Stimulated activated CD4-positive, alpha-beta T cell treated with anti-CD3 and anti-CD28 coated beads, Interleukin-15, amount 100 ng/mL, for 1 hour (primary cell): ENCODE measurements at regions not wholly inside any gene's neighbourhood (a gene's known extent, or its start where the extent isn't known, plus 50 kb on each side); places are given as distances from the start of the nearest gene placed in this dataset.

Source experiments
- DNase-seq, 2 donors: peaks; one replicate each; pipeline ENCODE4 v3.0.0-alpha.2; 2020; ENCODE audit warnings: low read depth in 1 of 2, low spot score in 1 of 2

GRCh38 chr3:28645149-28645548 is 296.5 kb upstream of the AZI2 start:
- no peak for DNase-seq

- no peak for DNase-seq
Measured at GRCh38 chr3:28646435-28646834, 297.8 kb upstream of the AZI2 start.

DNA sequence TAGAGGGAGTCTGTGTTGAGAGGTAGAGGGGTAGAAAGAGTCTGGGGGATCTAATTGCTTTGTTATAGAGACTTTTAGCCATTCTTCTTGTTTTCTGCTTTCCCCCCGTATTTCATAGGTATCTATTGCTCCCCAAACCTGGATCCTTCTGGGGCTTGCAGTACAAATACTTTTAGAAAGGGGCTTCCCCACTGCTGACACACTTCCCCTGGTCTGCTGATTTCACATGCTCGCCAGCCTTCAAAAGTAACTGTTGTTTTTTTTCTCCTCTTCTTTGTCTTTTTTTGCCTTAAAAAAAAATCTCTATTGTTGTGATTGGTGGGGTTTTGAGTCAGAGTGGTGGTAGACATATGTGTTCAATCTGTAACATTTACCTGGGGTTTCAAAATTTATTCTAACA is 300.6 kb upstream of the AZI2 start:
- no peak for DNase-seq

DNA sequence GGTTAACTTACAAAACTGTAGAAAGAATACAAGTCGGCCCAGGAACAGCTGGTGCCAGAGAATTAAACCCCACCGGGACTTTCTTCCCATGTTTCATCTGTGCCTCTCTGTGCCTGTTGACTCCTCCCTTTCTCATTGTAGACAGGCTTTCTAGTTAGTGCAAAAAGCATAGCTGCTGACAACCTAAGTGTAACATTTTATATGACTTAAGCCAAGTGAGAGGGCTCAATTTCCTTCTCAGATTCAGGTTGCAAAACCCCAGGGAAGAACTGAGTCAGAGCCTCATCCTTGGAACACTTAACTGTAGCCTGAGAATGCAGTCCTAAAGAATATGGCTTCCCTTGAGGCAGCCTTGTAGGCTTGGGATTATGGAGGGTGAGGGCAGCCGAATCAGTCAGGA is 302.5 kb upstream of the AZI2 start:
- no peak for DNase-seq

DNA sequence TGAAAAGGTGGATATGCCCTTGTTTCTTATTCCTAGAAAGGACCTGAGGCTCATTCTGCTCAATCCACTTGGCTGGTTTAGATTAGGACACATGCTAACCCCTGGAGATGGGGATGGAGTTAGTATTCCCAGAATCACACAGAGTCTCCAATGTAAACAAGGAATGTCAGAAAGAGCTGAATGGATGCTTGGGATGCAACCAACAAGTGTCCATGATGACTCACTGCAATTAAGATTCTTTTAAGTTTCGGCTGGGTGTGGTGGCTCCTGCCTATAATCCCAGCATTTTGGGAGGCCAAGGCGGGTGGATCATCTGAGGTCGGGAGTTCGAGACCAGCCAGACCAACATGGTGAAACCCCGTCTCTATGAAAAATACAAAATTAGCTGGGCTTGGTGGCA is 315.5 kb upstream of the AZI2 start:
- DNase-seq = no peak

- DNase-seq = peak in 1 of 2 donors; percentile 6
Measured at GRCh38 chr3:28667646-28668621, 319.3 kb upstream of the AZI2 start.

DNA sequence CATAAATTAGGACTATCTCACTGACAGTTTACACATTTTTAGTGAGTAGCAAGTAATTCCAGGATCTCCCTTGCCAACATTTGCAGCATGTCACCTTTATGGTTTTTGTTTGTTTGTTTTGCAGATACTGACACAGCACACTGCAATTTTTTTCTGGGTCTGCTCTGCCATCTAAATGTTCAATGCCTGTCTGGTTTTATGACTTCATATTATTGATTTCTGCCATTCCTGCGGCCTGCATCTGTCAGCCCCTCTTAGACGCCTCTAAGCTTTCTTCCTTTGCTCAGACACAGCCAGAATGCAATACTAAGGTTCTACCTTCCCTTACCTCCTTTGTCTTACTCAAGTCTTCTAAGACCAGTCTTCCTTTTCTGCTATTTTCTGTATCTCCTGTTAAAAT is 321.2 kb upstream of the AZI2 start:
- DNase-seq = no peak

DNA sequence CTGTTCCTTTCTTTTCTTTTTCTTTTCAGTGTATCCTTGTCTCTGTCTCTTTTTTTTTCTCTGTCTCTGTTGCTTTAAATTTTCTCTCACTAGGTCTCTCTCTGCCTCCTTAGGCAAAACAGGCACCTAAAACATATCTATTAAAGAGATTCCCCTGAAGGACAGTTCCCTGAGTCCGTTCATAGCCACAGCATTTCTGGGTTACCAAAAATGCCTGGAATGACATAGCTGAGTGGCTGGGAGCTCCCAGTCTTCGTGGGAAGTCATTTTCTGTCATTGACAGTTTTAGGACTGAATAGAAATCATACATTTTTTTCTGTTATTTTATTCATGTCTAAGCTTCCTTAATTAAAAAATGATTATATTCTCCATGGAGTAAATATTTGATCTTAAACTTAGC is 323.8 kb upstream of the AZI2 start:
- DNase-seq = no peak

- DNase-seq = no peak
Measured at GRCh38 chr3:28673446-28673845, 324.8 kb upstream of the AZI2 start.

GRCh38 chr3:28674212-28674611 is 325.6 kb upstream of the AZI2 start:
- no peak for DNase-seq

GRCh38 chr3:28677581-28677980 is 329.0 kb upstream of the AZI2 start:
- no peak for DNase-seq

DNA sequence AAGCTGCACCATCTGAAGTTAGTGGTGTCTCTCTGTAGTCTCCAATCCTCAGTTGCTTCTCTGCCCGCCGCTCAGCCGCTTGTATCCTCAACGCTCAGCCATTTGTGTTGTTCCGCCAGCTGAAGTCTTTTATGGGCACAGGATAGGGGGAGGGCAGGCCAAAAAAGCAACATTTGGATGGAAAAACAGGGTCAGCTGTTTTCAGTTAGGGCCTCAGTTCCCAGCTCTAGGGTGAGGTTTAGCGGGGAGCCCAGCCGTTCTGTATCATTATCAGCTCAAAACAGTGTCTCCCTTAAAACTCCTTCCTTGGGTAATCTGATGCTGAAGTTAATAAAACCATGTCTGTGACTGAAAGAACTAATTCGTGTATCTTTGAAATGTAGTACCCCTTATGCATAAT is 329.5 kb upstream of the AZI2 start:
- DNase-seq = no peak

GRCh38 chr3:28680050-28680449 is 331.4 kb upstream of the AZI2 start:
- no peak for DNase-seq

GRCh38 chr3:28682121-28682520 is 333.5 kb upstream of the AZI2 start:
- DNase-seq = no peak

- DNase-seq = no peak
Measured at GRCh38 chr3:28690176-28690575, 341.6 kb upstream of the AZI2 start.

DNA sequence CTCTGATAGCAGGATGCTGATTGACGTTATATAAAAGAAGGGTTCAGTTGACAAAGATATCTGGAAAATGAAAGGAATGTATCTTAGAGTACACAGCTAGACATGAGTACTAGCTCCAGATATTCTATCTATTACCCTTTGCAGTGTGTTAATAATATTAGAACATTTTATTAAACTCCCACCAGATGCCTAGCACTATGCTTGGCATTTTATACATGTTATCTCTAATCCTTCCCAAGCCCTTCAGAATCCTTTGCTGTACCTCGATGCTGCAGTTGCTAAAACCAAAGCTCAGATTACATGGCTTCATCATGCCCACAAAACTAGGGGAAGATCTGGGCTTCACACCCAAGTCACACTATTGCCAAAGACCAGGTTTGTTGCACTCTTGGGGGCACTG is 350.1 kb upstream of the AZI2 start:
- no peak for DNase-seq

- no peak for DNase-seq
Measured at GRCh38 chr3:28699283-28699682, 350.7 kb upstream of the AZI2 start.

GRCh38 chr3:28700728-28701127 is 352.1 kb upstream of the AZI2 start:
- DNase-seq = no peak

GRCh38 chr3:28703843-28704242 is 355.2 kb upstream of the AZI2 start:
- no peak for DNase-seq

DNA sequence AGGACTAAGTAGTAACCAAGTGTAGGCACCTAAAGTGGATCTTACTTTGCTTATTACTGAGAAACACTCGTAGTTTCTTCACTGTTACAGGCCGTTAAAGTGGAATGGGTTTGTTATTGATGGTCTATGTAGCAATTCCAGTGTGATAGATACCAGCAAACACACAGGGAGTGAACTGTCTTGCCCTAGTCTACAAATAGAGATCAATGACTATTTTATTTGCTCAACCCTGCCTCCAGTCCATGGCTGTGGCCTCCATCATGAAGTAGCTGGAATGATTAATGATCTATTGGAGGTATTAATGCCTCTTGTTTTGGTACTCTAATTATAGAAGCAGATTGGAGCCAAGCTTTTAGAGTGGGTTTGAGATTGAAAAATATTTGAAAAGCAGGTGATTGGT is 362.7 kb upstream of the AZI2 start:
- DNase-seq = no peak

DNA sequence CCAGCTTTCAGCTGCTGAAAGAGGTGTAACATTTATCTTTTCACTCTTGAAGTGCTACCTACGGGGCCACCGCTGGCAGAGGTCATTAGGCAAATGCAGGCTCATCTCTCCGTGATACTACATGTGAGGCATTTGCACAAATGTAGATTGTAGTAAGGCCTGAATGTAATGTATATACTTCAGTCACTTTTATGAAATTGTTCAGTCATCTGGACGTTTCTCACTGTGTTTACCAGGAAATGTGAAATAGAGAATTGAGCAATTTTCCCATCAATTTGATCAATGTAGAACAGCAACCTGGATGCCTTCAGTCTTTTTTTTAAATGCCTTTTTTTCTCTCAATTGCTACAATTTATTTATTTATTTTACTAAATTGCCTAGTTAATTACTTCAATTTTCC is 368.3 kb upstream of the AZI2 start:
- no peak for DNase-seq

- no peak for DNase-seq
Measured at GRCh38 chr3:28718074-28718849, 369.6 kb upstream of the AZI2 start.
